H9 (cell line): ENCODE measurements at regions not wholly inside any gene's neighbourhood (a gene's known extent, or its start where the extent isn't known, plus 50 kb on each side); places are given as distances from the start of the nearest gene placed in this dataset.

Source experiments
- DNase-seq: peaks from one replicate; pipeline ENCODE4 v3.0.0-alpha.2; 2017
- H2AFZ ChIP-seq: one replicate; pipeline ENCODE4 v1.6.1; 2013; ENCODE audit warnings: mild to moderate bottlenecking, low read length, control low read depth, moderate library complexity
- H2AK5ac ChIP-seq: 2 replicates; pipeline ENCODE4 v1.6.1; 2013; ENCODE audit warnings: low read length, control low read depth, mixed read lengths; ENCODE audit not compliant: insufficient read length
- H2BK120ac ChIP-seq: one replicate; pipeline ENCODE4 v1.6.1; 2013; ENCODE audit warnings: low read depth, mild to moderate bottlenecking, low read length, control low read depth, inconsistent platforms; ENCODE audit not compliant: poor library complexity, severe bottlenecking
- H2BK12ac ChIP-seq: 2 replicates; pipeline ENCODE4 v1.6.1; 2013; ENCODE audit warnings: low read length, control low read depth, mixed read lengths, low read depth; ENCODE audit not compliant: insufficient read length
- H2BK15ac ChIP-seq: 2 replicates; pipeline ENCODE4 v1.6.1; 2013; ENCODE audit warnings: low read depth, low read length, control low read depth
- H2BK20ac ChIP-seq: one replicate; pipeline ENCODE4 v1.6.1; 2013; ENCODE audit warnings: low read depth, mild to moderate bottlenecking, low read length, control low read depth, inconsistent platforms; ENCODE audit not compliant: poor library complexity, severe bottlenecking
- H2BK5ac ChIP-seq: 2 replicates; pipeline ENCODE4 v1.6.1; 2013; ENCODE audit warnings: low read length, control low read depth, mixed read lengths; ENCODE audit not compliant: insufficient read length
- H3K14ac ChIP-seq: 2 replicates; pipeline ENCODE4 v1.6.1; 2013; ENCODE audit warnings: low read length, control low read depth; ENCODE audit not compliant: insufficient read depth
- H3K18ac ChIP-seq: 2 replicates; pipeline ENCODE4 v1.6.1; 2013; ENCODE audit warnings: low read depth, mild to moderate bottlenecking, mixed read lengths, low read length, control low read depth; ENCODE audit not compliant: insufficient read length
- H3K23ac ChIP-seq: 2 replicates; pipeline ENCODE4 v1.6.1; 2013; ENCODE audit warnings: low read length, control low read depth, mixed read lengths, low read depth; ENCODE audit not compliant: insufficient read length
- H3K23me2 ChIP-seq: 2 replicates; pipeline ENCODE4 v1.6.1; 2013; ENCODE audit warnings: low read depth, mild to moderate bottlenecking, mixed read lengths, low read length, control low read depth; ENCODE audit not compliant: insufficient read length, poor library complexity, severe bottlenecking
- H3K27ac ChIP-seq: 2 replicates; pipeline ENCODE4 v1.5.1; 2013; ENCODE audit warnings: low read length, control low read depth, mixed read lengths, low read depth; ENCODE audit not compliant: insufficient read length
- H3K27me3 ChIP-seq: 2 replicates; pipeline ENCODE4 v1.6.1; 2013; ENCODE audit warnings: low read length, control low read depth, inconsistent platforms; ENCODE audit not compliant: insufficient read depth
- H3K4ac ChIP-seq: 2 replicates; pipeline ENCODE4 v1.6.1; 2013; ENCODE audit warnings: low read depth, mild to moderate bottlenecking, control low read depth, inconsistent platforms, low read length, moderate library complexity
- H3K4me1 ChIP-seq: 2 replicates; pipeline ENCODE4 v1.6.1; 2013; ENCODE audit warnings: low read length, control low read depth, inconsistent platforms; ENCODE audit not compliant: insufficient read depth
- H3K4me2 ChIP-seq: 2 replicates; pipeline ENCODE4 v1.6.1; 2013; ENCODE audit warnings: low read length, control low read depth, mixed read lengths; ENCODE audit not compliant: insufficient read length, insufficient read depth
- H3K56ac ChIP-seq: 2 replicates; pipeline ENCODE4 v1.6.1; 2013; ENCODE audit warnings: low read depth, mild to moderate bottlenecking, mixed read lengths, low read length, control low read depth; ENCODE audit not compliant: insufficient read length
- H3K79me1 ChIP-seq: 2 replicates; pipeline ENCODE4 v1.6.1; 2013; ENCODE audit warnings: low read depth, mild to moderate bottlenecking, moderate library complexity, low read length, control low read depth, inconsistent platforms; ENCODE audit not compliant: insufficient read depth, poor library complexity, severe bottlenecking
- H3K79me2 ChIP-seq: 2 replicates; pipeline ENCODE4 v1.6.1; 2013; ENCODE audit warnings: low read length, control low read depth, inconsistent platforms; ENCODE audit not compliant: insufficient read depth
- H3K9ac ChIP-seq: 2 replicates; pipeline ENCODE4 v1.6.1; 2013; ENCODE audit warnings: low read length, control low read depth, mixed read lengths; ENCODE audit not compliant: insufficient read length; ENCODE audit errors: extremely low read depth
- H3K9me3 ChIP-seq: one replicate; pipeline ENCODE4 v1.6.1; 2013; ENCODE audit warnings: low read depth, low read length, inconsistent platforms; ENCODE audit not compliant: control insufficient read depth
- H3T11ph ChIP-seq: one replicate; pipeline ENCODE4 v1.6.1; 2013; ENCODE audit warnings: mild to moderate bottlenecking, low read length, control low read depth, inconsistent platforms
- H4K20me1 ChIP-seq: one replicate; pipeline ENCODE4 v1.6.1; 2013; ENCODE audit not compliant: control insufficient read depth, insufficient read length, insufficient read depth
- H4K5ac ChIP-seq: 2 replicates; pipeline ENCODE4 v1.6.1; 2013; ENCODE audit warnings: low read depth, mild to moderate bottlenecking, mixed read lengths, low read length, control low read depth; ENCODE audit not compliant: insufficient read length
- H4K8ac ChIP-seq: replicated peaks from 2 replicates; pipeline ENCODE4 v1.6.1; 2013; ENCODE audit warnings: low read length, control low read depth, mixed read lengths, low read depth; ENCODE audit not compliant: insufficient read length
- H4K91ac ChIP-seq: 2 replicates; pipeline ENCODE4 v1.6.1; 2013; ENCODE audit warnings: low read depth, mild to moderate bottlenecking, moderate library complexity, mixed read lengths, low read length, control low read depth; ENCODE audit not compliant: insufficient read length
- H3K27ac Mint-ChIP-seq, 3 experiments: 2 replicates in 2 of 3; 3 replicates in 1 of 3; pipeline ENCODE4 v1.8.0; 2020 to 2021; ENCODE audit warnings: mixed read lengths in 3 of 3, mild to moderate bottlenecking in 1 of 3, moderate library complexity in 1 of 3
- H3K27me3 Mint-ChIP-seq: 2 replicates; pipeline ENCODE4 v1.8.0; 2021; ENCODE audit warnings: low read depth, mild to moderate bottlenecking, moderate library complexity, mixed read lengths
- H3K36me3 Mint-ChIP-seq, 3 experiments: 2 replicates in 2 of 3; 3 replicates in 1 of 3; pipeline ENCODE4 v1.8.0; 2020 to 2021; ENCODE audit warnings: low read depth in 3 of 3, mixed read lengths in 3 of 3; ENCODE audit not compliant: insufficient read depth in 1 of 3
- H3K4me1 Mint-ChIP-seq, 2 experiments: 2 replicates each; pipeline ENCODE4 v1.8.0; 2020; ENCODE audit warnings: mixed read lengths in 2 of 2
- H3K4me3 Mint-ChIP-seq, 2 experiments: 2 replicates in 1 of 2; 3 replicates in 1 of 2; pipeline ENCODE4 v1.8.0; 2020 to 2021; ENCODE audit warnings: mild to moderate bottlenecking in 2 of 2, mixed read lengths in 2 of 2, moderate library complexity in 1 of 2
- H3K9me3 Mint-ChIP-seq, 2 experiments: 2 replicates in 1 of 2; 3 replicates in 1 of 2; pipeline ENCODE4 v1.8.0; 2020; ENCODE audit warnings: mild to moderate bottlenecking in 2 of 2, mixed read lengths in 2 of 2, moderate library complexity in 1 of 2
- WGBS: extraction: QIAGEN DNeasy Blood & Tissue Kit; methylation state at CpG from one replicate; pipeline ENCODE4 v1.1.7; 2013; ENCODE audit warnings: missing lambda C conversion rate, low lambda C conversion rate, mixed read lengths; ENCODE audit not compliant: insufficient read length; ENCODE audit errors: extremely low coverage; 5-methylcytosine and 5-hydroxymethylcytosine counted together
- TF ChIP-seq, protein P1 (sequence below): fragments of 200-600 bp; sonication (generic); conservative IDR thresholded peaks from 3 replicates; pipeline ENCODE4 v1.8.0; 2021; ENCODE audit warnings: antibody characterized with exemption, mild to moderate bottlenecking

- Histone ChIP-seq H4K8ac (no peak overlapping the region), H2BK120ac (no peak overlapping the region), H3K4me1 (no peaks in the 10 kb centered on the region), H3K27ac (no peak overlapping the region), H4K91ac (no peak overlapping the region), H2AK5ac (no peak overlapping the region), H3K9me3 (peaks cover 12% of the 10 kb centered on the region), H3K18ac (no peak overlapping the region), H4K5ac (no peak overlapping the region), H3K4ac (no peak overlapping the region), H3K23ac (no peak overlapping the region), H3T11ph (no peak overlapping the region), H3K56ac (no peak overlapping the region), H3K23me2 (no peaks in the 10 kb centered on the region), H3K14ac (no peak overlapping the region), H2BK5ac (no peak overlapping the region), H4K20me1 (no peaks in the 10 kb centered on the region), H3K79me1 (no peaks in the 10 kb centered on the region), H2BK15ac (no peak overlapping the region), H2AFZ (no peak overlapping the region), H2BK12ac (no peak overlapping the region), H3K4me2 (no peak overlapping the region), H3K27me3 (no peaks in the 10 kb centered on the region), H3K9ac (no peak overlapping the region), H2BK20ac (no peak overlapping the region), H3K79me2 (no peaks in the 10 kb centered on the region)
- Mint-ChIP-seq H3K9me3 (peaks cover 37% of the 10 kb centered on the region in 2 experiments), H3K4me1 (no peaks in the 10 kb centered on the region), H3K4me3 (no peak overlapping the region), H3K27me3 (peaks cover 13% of the 10 kb centered on the region), H3K36me3 (peaks cover 0 to 5% (median 3%) of the 10 kb centered on the region in 3 experiments; a peak in 5 of 7 replicates), H3K27ac (no peak overlapping the region)
- no peak for DNase-seq
- WGBS: no CpG with 5 or more reads among the region's 12 CpGs
- TF ChIP-seq, protein P1, sequence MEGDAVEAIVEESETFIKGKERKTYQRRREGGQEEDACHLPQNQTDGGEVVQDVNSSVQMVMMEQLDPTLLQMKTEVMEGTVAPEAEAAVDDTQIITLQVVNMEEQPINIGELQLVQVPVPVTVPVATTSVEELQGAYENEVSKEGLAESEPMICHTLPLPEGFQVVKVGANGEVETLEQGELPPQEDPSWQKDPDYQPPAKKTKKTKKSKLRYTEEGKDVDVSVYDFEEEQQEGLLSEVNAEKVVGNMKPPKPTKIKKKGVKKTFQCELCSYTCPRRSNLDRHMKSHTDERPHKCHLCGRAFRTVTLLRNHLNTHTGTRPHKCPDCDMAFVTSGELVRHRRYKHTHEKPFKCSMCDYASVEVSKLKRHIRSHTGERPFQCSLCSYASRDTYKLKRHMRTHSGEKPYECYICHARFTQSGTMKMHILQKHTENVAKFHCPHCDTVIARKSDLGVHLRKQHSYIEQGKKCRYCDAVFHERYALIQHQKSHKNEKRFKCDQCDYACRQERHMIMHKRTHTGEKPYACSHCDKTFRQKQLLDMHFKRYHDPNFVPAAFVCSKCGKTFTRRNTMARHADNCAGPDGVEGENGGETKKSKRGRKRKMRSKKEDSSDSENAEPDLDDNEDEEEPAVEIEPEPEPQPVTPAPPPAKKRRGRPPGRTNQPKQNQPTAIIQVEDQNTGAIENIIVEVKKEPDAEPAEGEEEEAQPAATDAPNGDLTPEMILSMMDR: no peak
Observed at GRCh38 chr7:98521089-98521692, 95.9 kb upstream of the NPTX2 start.
